GM19328 (cell line): ENCODE measurements at regions not wholly inside any gene's neighbourhood (a gene's known extent, or its start where the extent isn't known, plus 50 kb on each side); places are given as distances from the start of the nearest gene placed in this dataset.

Experiments
- ATAC-seq: cut with Tn5 transposase; IDR thresholded peaks from one replicate; pipeline ENCODE4 v1.9.1; 2021; ENCODE audit warnings: mild to moderate bottlenecking, moderate library complexity; ENCODE audit not compliant: unreplicated experiment

DNA sequence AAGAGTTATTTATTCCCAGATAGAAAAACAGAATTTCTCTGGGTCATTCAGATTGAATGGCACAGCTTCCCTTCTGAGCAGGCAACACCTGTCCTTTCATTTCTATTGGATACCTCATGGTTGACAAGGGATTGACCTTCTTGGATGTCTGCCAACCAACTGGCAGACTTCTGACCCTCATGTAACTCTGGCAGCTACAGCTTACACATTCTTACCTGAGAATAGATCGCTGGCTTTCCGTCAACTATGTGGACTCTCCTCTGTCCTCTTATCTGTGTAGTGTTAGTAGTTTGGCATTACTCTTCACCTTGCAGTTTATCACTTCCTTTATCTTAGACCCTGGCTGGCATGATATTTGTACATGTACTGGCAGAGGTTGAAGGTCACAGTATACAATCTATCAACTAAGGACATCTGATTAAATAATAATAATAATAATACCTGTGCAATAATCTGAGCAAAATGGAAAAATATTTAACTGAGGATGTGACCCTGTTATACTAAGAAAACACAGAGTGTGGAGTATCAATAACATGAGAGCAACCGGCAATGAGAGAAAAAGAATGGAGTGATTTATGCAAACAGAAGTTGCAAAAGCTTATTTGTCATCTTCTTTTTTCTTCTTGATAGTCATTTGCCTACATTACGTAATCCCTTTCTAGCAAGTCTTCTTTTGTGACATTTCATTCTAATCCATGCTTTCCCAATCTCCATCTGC is 1118.2 kb downstream of the ARAP2 start:
- ATAC-seq: no peak

DNA sequence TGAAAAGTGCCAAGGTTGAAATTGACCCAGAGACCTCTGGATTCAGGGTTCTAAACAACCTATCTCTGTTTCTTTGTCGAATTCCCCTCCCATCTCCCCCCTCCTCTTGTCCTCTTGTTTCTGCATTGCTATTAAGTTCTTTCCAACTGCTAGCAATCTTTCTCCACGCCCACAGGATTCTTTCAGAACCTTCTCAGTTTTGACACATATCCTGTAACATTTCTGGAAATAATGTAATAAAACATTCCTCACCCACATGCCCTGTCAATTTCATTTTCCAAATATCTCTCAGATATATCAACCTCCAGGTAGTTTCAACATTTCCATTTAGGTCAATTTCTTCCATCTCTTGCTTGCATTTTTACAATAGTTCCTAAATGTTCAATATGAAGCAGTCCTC is 1105.9 kb downstream of the ARAP2 start:
- ATAC-seq: no peak

DNA sequence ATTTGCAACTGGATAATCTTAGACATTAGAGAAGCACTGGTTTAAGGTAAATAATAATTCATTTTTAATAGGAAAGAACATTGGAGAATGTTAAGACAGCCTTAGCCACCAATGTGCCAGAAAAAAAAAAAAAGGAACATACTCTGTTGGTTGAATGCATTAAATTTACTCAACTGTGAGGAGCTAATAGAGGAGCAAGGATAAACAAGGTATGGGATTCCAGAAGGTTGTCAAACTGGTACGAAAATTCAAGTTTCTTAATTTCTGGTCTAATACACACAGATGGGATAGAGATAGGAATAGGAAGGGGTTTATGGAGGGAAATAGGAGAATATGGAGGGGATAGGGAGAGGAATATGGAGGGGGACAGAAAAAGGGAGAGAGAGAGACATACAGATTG is 1096.6 kb downstream of the ARAP2 start:
- no peak for ATAC-seq

DNA sequence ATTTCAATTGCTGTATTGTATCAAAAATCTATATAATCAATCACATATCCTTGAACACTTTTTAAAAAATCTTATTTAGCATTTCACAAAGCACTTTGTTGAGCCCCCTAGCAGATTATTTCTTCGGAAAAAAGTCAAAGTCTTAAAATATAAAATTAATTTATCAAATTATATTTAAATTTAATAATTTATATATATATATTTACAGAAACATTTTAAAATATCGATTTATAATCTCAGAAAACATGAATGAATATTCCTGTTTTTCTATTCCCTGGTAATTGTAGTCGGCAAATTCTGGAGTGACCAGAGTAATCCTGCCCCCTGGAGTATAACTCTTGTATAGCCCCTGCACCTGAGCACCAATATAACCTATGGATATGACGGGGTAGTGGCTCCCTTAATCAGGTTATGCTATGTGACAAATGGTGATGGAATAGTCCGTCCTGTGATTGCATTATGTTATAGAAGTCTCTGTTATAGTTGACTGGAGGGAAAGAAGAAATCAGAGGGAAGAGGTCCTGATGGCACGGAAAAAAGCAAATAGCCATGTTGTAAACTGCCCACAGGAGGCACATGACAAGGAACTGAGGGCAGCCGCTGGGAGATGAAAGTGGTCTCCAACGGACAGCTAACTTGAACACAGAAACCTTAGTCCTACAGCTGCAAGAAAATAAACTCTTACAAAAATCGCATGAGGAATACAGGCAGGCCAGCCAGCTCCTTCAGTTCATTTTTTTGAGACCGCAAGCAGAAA is 1092.3 kb downstream of the ARAP2 start:
- no peak for ATAC-seq

DNA sequence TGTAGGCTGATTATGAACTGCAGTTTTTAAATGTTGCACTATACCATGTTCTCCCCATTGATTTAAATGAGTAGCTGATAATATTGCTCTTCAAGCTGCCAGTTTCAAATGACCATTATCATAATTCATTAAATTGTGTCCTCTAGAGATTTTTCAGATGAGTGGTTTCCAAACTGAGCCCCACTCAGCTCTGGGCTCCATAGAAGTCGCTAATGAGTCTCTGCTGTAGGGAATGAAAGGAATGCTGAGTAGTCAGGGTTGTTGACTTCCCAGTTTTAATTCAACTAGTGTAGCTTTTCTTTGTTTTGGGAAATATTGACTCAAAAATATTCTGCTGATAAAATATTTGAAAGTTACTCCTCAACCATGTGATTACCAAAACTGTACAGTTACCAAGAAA is 1081.1 kb downstream of the ARAP2 start:
- ATAC-seq: no peak

DNA sequence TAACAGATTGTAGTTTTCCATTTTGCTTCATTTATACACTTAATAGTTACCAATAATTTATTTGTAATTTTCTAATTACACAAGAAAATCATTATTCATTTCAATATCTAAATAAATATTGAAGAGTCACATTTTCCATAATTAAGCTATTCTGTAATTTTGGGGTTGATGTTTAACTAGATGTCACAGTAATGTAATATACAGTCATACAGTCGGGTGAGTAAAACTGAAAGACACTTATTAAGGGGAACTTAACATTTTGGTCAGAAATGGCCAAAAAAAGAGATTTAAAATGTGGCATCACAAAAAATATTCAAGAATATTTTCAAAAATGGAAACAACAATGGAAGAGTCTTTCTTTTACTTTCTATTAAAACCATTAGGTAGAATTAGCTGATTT is 1080.3 kb downstream of the ARAP2 start:
- ATAC-seq: no peak

DNA sequence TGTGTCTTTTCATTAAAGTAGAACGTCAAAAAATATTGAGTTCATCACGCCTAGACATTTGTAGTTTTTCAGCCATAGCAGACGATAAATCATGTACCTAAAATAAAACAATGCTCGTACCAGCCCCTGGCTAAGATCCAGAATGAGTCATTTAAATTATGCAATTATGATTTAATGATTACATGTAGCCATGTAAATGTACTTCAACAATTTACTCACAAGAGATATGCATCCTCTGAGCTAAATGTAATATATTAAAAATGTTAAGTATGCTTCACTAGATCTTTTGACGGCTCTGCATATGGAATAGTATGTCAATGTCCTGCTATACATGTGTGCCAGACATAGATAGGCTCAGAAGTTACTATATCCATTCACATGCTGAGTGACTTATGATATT is 1077.8 kb downstream of the ARAP2 start:
- no peak for ATAC-seq

DNA sequence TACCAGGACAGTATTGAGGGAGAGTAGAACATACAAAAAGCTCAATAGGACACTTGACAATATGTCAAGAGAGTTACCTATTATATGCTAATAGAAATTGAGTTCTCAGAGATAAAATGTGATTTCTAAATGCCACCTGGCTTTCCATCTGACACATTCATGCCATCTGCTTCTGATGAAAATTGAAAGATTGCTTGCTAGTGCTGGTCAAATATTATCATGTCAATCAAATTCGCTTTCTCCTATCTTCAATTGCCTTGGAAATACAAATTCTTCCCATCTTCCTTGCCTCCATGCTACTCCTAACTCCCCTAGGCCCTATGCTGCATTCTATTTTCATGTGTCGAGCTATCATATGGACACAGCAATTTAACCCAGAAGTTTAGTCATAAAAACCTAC is 1076.9 kb downstream of the ARAP2 start:
- no peak for ATAC-seq

DNA sequence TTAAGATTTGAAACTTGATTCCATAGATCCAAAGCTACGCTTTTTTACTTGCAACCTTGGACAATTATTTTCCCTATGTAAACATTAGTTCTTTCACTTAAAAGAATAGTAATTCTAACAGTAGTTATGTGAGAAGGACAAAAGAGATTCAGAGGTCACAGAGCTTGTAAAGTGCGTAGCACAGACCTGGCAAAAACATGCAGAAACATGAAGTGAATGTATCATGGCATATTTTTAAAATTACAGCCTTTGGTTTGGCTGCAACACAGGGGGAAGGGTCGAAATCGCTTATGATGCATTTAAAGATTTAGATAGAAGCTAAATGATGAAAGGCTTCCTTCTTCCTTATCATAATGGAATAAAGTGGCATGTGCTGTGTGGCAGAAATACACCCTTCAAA is 1068.8 kb downstream of the ARAP2 start:
- ATAC-seq: no peak

DNA sequence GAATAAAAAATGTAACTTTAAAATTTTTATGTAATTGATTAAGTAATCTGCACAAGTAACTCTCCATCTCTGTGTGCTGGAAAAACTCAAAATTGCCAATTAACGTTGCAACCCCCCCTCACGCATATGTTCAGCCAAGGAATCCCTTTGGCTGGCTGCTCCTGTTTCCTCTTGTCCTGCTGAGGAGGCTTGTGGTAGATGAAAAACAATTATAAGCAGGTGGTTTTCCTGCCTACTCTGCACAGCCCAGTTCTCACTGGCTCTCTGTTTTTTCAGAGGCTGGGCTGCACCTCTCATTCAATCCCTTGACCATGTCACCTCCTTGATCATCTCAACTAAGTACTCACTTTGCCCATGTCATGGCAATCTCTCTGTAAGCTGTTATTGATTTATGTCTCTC is 1068.4 kb downstream of the ARAP2 start:
- no peak for ATAC-seq

DNA sequence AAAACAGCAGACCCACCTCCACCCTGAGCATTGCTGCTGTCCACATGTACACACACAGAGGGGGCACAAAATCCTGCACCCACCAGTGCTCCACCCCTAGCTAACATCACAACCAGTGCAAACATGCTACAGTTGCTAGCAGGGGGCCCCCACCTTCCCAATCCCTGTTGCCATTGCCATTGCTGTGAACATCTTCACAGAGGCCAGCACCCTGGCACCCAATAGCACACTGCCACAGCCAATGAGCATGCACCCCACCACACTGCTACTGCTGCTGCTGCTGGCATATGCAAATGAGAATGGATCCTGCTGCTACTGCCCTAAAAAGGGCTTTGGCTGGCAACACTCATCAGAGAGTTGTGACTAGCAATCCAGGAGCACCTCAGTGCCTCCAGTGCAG is 1061.9 kb downstream of the ARAP2 start:
- ATAC-seq: no peak

DNA sequence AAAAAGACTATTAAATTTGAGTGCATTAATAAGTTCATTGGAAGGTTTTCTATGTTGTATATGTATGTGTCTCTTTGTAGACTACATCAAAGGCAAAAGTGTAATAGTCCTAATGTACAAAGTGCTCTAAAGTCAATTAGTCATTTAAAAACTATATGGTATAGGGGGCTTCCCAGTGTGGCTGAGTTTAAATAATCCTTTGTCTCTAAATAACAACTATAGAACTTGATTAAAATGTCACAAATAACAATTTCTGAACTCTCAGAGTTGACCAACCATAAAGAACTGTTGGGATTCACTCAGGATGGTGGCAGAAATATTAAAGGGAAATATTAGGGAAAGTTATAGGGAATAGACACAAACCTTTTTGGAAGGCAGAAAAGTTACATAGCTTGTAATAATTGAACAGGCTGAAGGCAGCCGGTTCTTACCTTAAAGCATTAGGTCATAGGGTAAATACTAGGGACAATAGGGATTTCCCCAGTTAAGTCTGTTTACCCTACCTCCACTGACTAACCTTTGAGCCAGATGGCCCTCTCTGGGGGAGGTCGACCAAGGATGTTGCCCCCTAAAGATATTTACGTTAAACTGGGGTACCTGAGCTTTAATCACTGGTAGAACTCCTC is 1054.2 kb downstream of the ARAP2 start:
- no peak for ATAC-seq

DNA sequence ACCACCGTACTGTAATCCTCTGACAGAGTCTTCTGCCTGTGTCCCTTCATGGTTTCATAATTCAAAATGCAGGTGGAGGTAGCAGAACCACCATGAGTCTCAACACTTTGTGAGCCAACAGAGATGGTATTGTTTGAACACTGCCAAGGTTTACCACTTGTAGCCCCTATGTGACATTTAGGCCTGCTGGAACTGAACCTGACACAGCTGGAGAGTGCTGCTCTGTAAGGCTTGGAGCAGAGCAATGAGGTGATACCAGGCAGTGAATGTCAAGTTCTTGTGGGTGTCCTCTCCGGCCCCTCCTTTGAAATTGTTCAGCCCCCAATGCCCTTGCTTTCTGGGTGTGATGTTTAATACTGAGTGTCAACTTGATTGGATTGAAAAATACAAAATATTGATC is 1042.9 kb downstream of the ARAP2 start:
- ATAC-seq: no peak

DNA sequence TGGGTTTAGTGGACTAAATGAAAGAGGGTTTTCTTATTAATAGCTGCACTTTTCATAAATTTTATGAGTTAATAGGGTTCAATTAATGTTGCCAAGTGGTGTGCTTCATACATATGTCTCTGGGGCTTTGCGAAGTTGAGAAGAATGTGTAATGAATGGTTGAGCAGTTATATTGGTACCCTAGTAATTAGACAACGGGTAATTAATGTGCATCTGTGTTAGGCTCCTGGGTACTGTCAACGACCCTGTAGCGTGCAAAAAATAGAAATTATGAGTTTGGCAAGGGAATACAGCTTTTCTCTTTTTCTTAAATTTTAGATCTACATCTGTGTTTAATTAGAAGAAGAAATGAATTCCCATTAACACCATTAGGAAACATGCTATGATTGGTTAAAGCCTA is 1027.7 kb downstream of the ARAP2 start:
- ATAC-seq: no peak

DNA sequence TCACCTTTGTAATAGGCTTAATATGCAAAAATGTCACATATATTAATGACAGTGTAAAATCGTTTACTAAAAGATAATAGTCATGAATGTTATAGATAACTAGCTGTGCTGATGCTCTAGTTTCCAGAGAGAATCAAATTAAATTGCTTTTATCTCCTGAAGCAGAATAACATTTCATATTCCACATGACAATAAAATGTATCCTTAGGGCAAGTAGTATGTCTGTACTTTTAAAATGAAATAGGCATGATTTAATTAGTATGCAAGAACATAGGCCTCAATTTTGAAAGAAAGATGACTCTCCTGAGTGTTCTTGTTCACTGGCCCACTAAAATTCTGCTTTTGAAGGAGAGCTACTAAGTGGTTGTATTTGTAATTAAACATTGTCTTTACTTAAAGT is 1027.0 kb downstream of the ARAP2 start:
- no peak for ATAC-seq

DNA sequence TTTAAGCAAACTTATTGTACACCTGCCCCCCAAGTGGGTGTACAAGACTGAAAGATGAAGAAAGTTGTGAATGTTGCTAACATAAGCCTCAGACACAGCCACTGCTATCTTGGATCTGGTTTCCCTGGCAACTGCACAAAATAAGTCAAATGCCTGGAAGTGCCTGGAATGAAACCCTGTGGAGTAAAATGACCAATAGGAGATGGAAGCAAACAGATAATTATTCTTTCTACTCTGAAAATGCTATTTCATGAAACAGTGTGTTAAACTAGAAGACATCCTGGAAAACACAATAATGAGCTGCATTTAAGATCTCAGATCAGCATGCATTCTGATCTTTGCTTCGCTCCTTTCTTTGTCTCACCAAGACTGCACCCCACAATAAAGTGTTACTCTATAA is 1016.0 kb downstream of the ARAP2 start:
- no peak for ATAC-seq

DNA sequence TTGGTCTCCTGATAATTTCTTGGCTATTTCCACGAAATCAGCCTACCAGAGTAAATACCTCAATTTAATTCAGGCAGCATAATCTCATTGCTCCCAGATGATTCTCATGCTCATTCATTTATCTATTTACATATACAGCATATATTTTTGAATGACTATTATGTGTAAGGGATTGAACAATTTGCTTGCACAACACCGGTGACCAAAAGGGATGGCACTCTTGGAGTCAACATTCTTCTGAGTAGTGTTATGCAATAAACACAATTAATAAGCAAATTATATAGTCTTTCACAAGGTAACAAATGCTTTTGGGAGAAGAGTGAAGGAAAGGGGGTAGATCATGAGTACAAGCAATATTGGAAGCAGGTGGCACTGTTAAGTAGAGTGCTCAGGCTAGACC is 1015.3 kb downstream of the ARAP2 start:
- no peak for ATAC-seq

DNA sequence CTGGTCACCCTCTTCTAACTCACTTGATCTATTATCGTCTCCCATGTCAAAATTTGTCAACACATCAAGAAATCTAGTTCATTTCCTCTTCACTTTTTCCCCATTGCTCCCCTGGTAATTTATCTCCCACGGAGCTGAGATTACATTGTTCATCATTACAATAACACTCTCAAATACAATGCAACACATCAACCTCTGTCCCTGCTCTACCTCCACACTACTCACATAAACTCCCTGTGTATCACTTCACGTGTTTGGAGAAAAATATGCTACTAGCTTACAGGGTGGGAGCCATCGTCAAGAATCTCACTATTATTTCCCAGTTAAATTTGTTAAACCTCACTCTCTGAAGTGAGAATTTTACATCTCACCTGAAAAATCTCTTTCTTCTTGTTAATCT is 1006.4 kb downstream of the ARAP2 start:
- no peak for ATAC-seq

DNA sequence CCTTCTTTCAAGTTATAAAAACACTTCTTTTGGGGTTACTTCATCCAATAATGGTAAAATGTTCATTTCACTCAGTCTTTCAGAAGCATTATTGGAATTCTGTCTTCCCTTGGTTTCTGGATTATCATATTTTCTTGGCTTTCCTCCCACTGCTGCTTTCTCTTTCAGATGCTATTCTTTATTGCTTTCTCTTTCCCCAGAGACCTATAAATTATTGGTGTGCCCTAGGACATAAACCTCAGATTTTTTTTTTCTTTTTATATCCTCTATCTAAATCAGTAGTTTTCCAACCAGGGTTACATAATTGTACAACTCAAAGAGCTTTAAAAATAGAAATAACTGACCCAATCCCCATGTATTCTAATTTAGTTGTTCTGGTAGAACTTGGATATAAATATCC is 1005.5 kb downstream of the ARAP2 start:
- ATAC-seq: no peak

DNA sequence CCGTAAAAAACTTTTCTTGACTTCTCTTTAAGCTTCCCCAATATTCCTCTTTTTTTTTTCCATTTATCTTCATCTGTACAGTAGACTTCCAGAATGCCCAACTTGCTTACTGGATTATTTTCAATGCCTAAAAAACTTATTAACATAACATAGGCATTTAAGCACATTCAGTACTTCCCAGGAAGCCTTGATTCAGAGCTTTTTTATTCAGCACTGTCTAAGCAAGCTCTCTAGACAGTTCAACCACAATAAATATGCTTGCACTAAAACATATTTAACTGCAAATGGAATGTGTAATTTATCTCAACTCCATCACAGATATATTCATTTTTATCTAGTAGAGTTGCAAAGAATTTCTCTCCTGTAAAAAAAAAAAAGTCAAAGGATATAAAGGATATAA is 997.8 kb downstream of the ARAP2 start:
- ATAC-seq: no peak

DNA sequence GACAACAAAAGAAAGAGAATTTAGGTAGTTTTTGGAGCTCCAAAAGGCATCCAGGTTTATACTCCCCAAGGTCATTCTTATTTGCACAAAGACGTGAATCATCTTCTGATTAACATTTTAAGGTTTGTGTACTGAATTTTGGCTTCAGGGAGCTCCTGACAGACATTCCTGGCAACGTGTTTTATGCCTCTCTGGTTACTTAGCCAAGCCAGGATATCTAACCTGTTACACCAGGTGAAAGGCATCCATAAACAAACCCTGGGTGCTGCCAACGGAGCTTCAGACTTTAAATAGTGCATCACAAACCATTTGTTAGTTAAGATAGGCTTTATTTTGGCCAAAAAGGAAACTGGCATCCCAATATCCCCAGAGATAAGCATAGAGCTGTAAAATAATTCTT is 997.3 kb downstream of the ARAP2 start:
- no peak for ATAC-seq

DNA sequence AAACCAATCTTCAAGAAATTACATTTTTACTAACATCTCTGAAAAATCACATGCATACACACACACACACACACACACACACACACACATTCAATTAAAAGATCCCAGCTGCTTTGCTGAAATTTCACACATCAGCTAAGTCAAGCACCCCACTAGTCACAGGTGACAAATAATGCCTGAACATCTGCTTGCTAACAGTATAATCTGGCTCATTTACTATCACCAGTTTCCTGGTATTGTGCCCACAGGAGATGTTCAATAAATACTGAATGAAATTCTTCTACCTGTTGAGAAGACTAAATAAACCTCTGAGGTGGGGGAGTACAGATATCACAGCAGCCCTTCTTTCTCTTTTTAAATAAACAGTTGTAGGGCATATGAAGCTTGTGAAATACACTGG is 994.0 kb downstream of the ARAP2 start:
- no peak for ATAC-seq
